ENCODE measurements at regions not wholly inside any gene's neighbourhood (a gene's known extent, or its start where the extent isn't known, plus 50 kb on each side); places are given as distances from the start of the nearest gene placed in this dataset.

GRCh38 chr2:129300456-129300855 lies 679.0 kb upstream of the RAB6C start:
- H3K36me3 ChIP-seq (ENCODE audit: control insufficient read depth, insufficient read depth, low read length): no peaks in the 10 kb centered on the region
- H3K9me1 ChIP-seq (ENCODE audit: control insufficient read depth, insufficient read depth, low read length): no peaks in the 10 kb centered on the region
- H3K4me3 ChIP-seq: no peak overlapping the region
- FAIRE-seq: no peak
- no peaks in the 10 kb centered on the region for H4K20me1 ChIP-seq (replicated peaks; ENCODE audit: control insufficient read depth, insufficient read depth, low read length)
- no peak overlapping the region for H3K4me2 ChIP-seq (ENCODE audit: insufficient read depth, low read length)
- peaks cover 0 to 5% of the 10 kb centered on the region in 2 experiments; a peak in 2 of 5 replicates for H3K27me3 ChIP-seq (ENCODE audit: control insufficient read depth in 2 of 2, insufficient read depth in 2 of 2, low read length in 2 of 2)
- H3K4me1 ChIP-seq (replicated peaks in 1 of 2; ENCODE audit: control insufficient read depth in 2 of 2, insufficient read depth in 2 of 2, low read length in 2 of 2): no peaks in the 10 kb centered on the region
- TF ChIP-seq TRIM28 (IDR thresholded peaks at IDR 0.05): no peak
- no peak for TF ChIP-seq POLR2G (IDR thresholded peaks at IDR 0.05; ENCODE audit: low read depth, low read length)
- no peak for TF ChIP-seq E4F1 (CRISPR knock-in tag; IDR thresholded peaks at IDR 0.05; ENCODE audit: borderline replicate concordance)
- TF ChIP-seq HDAC6 (IDR thresholded peaks at IDR 0.05; ENCODE audit: low read depth, low read length): no peak
- TF ChIP-seq ATF1 (CRISPR knock-in tag; IDR thresholded peaks at IDR 0.05): no peak
- TF ChIP-seq ATF1 (tag; IDR thresholded peaks at IDR 0.05): no peak
- TF ChIP-seq MAZ (CRISPR knock-in tag; conservative IDR thresholded peaks at IDR 0.05 in 1 of 2, IDR thresholded peaks at IDR 0.05 in 1 of 2): no peak
- TF ChIP-seq NR3C1 (CRISPR knock-in tag; IDR thresholded peaks at IDR 0.05): no peak
- no peak for TF ChIP-seq KDM1A (IDR thresholded peaks at IDR 0.05)
- no peak overlapping the region for H2AFZ ChIP-seq (ENCODE audit: low read depth, low read length)
- no peak overlapping the region for H3K27ac ChIP-seq (ENCODE audit: extremely low read depth, low read depth, low read length)
- POLR2A ChIA-PET: no interaction called here
- no peak overlapping the region for H3K9ac ChIP-seq (ENCODE audit: insufficient read depth in 1 of 2, low read depth in 2 of 2, low read length in 2 of 2)
- no peaks in the 10 kb centered on the region for H3K9me3 ChIP-seq (replicated peaks; ENCODE audit: control insufficient read depth, insufficient read depth, low read depth, low read length)
- intact Hi-C loops (cut with micrococcal nuclease) (no loop called here), in situ Hi-C loops (cut with MboI) (no loop called here)
- no peak for DNase-seq (ENCODE audit: extremely low read depth in 1 of 4, low spot score in 3 of 4)
- no peak for ATAC-seq
- WGBS (ENCODE audit: insufficient coverage, low coverage, missing lambda C conversion rate): under 1% methylated on average over 9 of the region's 9 CpGs
- CTCF ChIA-PET (ENCODE audit: low intra/inter-chr PET ratio): no interaction called here
- no TSS peak for BruUV-seq (replicated peaks)
- no peaks in the 10 kb centered on the region for H3K79me2 ChIP-seq (ENCODE audit: control insufficient read depth, insufficient read depth, low read length)
